ENCODE measurements at regions not wholly inside any gene's neighbourhood (a gene's known extent, or its start where the extent isn't known, plus 50 kb on each side); places are given as distances from the start of the nearest gene placed in this dataset.

DNA sequence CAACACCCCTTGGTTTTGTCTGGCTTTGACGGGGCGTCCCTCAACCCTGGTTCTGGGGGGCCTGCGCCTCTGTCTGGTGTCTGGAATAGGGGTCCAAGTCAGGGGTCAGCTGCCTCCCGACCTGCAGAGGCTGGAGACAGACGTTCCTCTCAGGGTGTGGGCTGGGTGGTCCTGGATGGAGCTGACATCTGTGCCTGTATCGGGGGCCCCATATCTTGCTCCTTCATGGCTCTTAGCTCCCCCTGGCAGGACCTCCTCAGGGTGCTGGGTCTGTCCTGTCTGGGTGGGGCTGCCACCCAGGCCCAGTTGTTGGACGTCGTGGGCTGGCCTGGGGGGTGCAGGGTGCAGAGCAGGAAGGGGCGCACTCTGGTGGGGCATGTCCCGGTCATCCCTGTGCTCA, 374.8 kb downstream of the TMEM121 start:
- no peak for TF ChIP-seq POLR2AphosphoS5 (IDR thresholded peaks at IDR 0.05; ENCODE audit: low read depth)
- TF ChIP-seq, protein P1, sequence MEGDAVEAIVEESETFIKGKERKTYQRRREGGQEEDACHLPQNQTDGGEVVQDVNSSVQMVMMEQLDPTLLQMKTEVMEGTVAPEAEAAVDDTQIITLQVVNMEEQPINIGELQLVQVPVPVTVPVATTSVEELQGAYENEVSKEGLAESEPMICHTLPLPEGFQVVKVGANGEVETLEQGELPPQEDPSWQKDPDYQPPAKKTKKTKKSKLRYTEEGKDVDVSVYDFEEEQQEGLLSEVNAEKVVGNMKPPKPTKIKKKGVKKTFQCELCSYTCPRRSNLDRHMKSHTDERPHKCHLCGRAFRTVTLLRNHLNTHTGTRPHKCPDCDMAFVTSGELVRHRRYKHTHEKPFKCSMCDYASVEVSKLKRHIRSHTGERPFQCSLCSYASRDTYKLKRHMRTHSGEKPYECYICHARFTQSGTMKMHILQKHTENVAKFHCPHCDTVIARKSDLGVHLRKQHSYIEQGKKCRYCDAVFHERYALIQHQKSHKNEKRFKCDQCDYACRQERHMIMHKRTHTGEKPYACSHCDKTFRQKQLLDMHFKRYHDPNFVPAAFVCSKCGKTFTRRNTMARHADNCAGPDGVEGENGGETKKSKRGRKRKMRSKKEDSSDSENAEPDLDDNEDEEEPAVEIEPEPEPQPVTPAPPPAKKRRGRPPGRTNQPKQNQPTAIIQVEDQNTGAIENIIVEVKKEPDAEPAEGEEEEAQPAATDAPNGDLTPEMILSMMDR (IDR thresholded peaks at IDR 0.05; ENCODE audit: insufficient read depth, low read length): no peak
- TF ChIP-seq GABPA (IDR thresholded peaks at IDR 0.05; ENCODE audit: low read depth): no peak
- TF ChIP-seq REST (IDR thresholded peaks at IDR 0.05; ENCODE audit: insufficient replicate concordance, low read depth): no peak
